ENCODE measurements at regions not wholly inside any gene's neighbourhood (a gene's known extent, or its start where the extent isn't known, plus 50 kb on each side); places are given as distances from the start of the nearest gene placed in this dataset.

- Histone ChIP-seq H3K79me2 (ENCODE audit: control insufficient read depth, insufficient read depth, low read length) (no peaks in the 10 kb centered on the region), H4K20me1 (ENCODE audit: control insufficient read depth, extremely low read depth, insufficient read depth, low read length) (no peaks in the 10 kb centered on the region), H3K4me2 (ENCODE audit: control insufficient read depth, extremely low read depth, insufficient read depth, low read depth, low read length) (no peak overlapping the region), H3K27ac (ENCODE audit: control insufficient read depth, insufficient read depth, low read length) (no peak overlapping the region), H3K27me3 (ENCODE audit: control insufficient read depth, extremely low read depth, insufficient read depth, low read length) (peaks cover 78% of the 10 kb centered on the region), H3K4me1 (ENCODE audit: control insufficient read depth, extremely low read depth, insufficient read depth, low read length) (no peaks in the 10 kb centered on the region), H3K4me3 (ENCODE audit: control insufficient read depth in 2 of 3, extremely low read depth in 1 of 3, insufficient read depth in 2 of 3, low read depth in 1 of 3, low read length in 3 of 3) (no peak overlapping the region), H3K36me3 (ENCODE audit: control insufficient read depth in 2 of 2, extremely low read depth in 1 of 2, insufficient read depth in 2 of 2, low read length in 2 of 2) (no peaks in the 10 kb centered on the region), H3K9ac (ENCODE audit: control insufficient read depth, extremely low read depth, insufficient read depth, low read length) (no peak overlapping the region), H3K9me1 (ENCODE audit: control insufficient read depth, extremely low read depth, insufficient read depth, low read length) (no peaks in the 10 kb centered on the region), H2AFZ (ENCODE audit: control insufficient read depth, low read length) (no peak overlapping the region), H3K9me3 (ENCODE audit: control insufficient read depth, low read depth, low read length) (no peaks in the 10 kb centered on the region)
- FAIRE-seq (no peak), DNase-seq (ENCODE audit: low read depth, low spot score) (no peak)
- TF ChIP-seq, protein P1, sequence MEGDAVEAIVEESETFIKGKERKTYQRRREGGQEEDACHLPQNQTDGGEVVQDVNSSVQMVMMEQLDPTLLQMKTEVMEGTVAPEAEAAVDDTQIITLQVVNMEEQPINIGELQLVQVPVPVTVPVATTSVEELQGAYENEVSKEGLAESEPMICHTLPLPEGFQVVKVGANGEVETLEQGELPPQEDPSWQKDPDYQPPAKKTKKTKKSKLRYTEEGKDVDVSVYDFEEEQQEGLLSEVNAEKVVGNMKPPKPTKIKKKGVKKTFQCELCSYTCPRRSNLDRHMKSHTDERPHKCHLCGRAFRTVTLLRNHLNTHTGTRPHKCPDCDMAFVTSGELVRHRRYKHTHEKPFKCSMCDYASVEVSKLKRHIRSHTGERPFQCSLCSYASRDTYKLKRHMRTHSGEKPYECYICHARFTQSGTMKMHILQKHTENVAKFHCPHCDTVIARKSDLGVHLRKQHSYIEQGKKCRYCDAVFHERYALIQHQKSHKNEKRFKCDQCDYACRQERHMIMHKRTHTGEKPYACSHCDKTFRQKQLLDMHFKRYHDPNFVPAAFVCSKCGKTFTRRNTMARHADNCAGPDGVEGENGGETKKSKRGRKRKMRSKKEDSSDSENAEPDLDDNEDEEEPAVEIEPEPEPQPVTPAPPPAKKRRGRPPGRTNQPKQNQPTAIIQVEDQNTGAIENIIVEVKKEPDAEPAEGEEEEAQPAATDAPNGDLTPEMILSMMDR (optimal IDR thresholded peaks at IDR 0.05 in 1 of 3, IDR thresholded peaks at IDR 0.05 in 1 of 3, conservative IDR thresholded peaks at IDR 0.05 in 1 of 3; ENCODE audit: extremely low read depth in 1 of 3, insufficient read depth in 2 of 3, low read length in 3 of 3): no peak
- no peak for TF ChIP-seq EZH2 (IDR thresholded peaks at IDR 0.05; ENCODE audit: low read length)
- dilution Hi-C loops (cut with MboI; ENCODE audit: extremely low pct_ligation_motif_present, low sequenced_read_pairs): no loop called here
Measured at GRCh38 chr20:58072695-58073671, 155.5 kb downstream of the ANKRD60 start.

- no peaks in the 10 kb centered on the region for H3K4me1 ChIP-seq (ENCODE audit: control insufficient read depth, extremely low read depth, insufficient read depth, low read length)
- FAIRE-seq (no peak), DNase-seq (ENCODE audit: low read depth, low spot score) (no peak)
- no peak overlapping the region for H3K4me3 ChIP-seq (ENCODE audit: control insufficient read depth in 2 of 3, extremely low read depth in 1 of 3, insufficient read depth in 2 of 3, low read depth in 1 of 3, low read length in 3 of 3)
- H3K36me3 ChIP-seq (ENCODE audit: control insufficient read depth in 2 of 2, extremely low read depth in 1 of 2, insufficient read depth in 2 of 2, low read length in 2 of 2): no peaks in the 10 kb centered on the region
- dilution Hi-C loops (cut with MboI; ENCODE audit: extremely low pct_ligation_motif_present, low sequenced_read_pairs): no loop called here
- H3K9ac ChIP-seq (ENCODE audit: control insufficient read depth, extremely low read depth, insufficient read depth, low read length): no peak overlapping the region
- H3K79me2 ChIP-seq (ENCODE audit: control insufficient read depth, insufficient read depth, low read length): no peaks in the 10 kb centered on the region
- no peaks in the 10 kb centered on the region for H4K20me1 ChIP-seq (ENCODE audit: control insufficient read depth, extremely low read depth, insufficient read depth, low read length)
- H3K27ac ChIP-seq (ENCODE audit: control insufficient read depth, insufficient read depth, low read length): no peak overlapping the region
- H3K9me3 ChIP-seq (ENCODE audit: control insufficient read depth, low read depth, low read length): no peaks in the 10 kb centered on the region
- no peak for TF ChIP-seq EZH2 (IDR thresholded peaks at IDR 0.05; ENCODE audit: low read length)
- TF ChIP-seq, protein P1 (optimal IDR thresholded peaks at IDR 0.05 in 1 of 3, IDR thresholded peaks at IDR 0.05 in 1 of 3, conservative IDR thresholded peaks at IDR 0.05 in 1 of 3; ENCODE audit: extremely low read depth in 1 of 3, insufficient read depth in 2 of 3, low read length in 3 of 3): no peak
- no peaks in the 10 kb centered on the region for H3K9me1 ChIP-seq (ENCODE audit: control insufficient read depth, extremely low read depth, insufficient read depth, low read length)
- peaks cover 73% of the 10 kb centered on the region for H3K27me3 ChIP-seq (ENCODE audit: control insufficient read depth, extremely low read depth, insufficient read depth, low read length)
- H2AFZ ChIP-seq (ENCODE audit: control insufficient read depth, low read length): no peak overlapping the region
- no peak overlapping the region for H3K4me2 ChIP-seq (ENCODE audit: control insufficient read depth, extremely low read depth, insufficient read depth, low read depth, low read length)
Measured at GRCh38 chr20:58071991-58072390, 156.5 kb downstream of the ANKRD60 start.
